Nephron progenitor cell (in vitro differentiated cells): ENCODE measurements at regions not wholly inside any gene's neighbourhood (a gene's known extent, or its start where the extent isn't known, plus 50 kb on each side); places are given as distances from the start of the nearest gene placed in this dataset.

Experiments
- DNase-seq: peaks from one replicate; pipeline ENCODE4 v3.0.0; 2021
- H3K27ac Mint-ChIP-seq: 2 replicates; pipeline ENCODE4 v1.8.0; 2021; ENCODE audit warnings: mild to moderate bottlenecking, moderate library complexity, mixed read lengths
- H3K27me3 Mint-ChIP-seq: 2 replicates; pipeline ENCODE4 v1.8.0; 2021; ENCODE audit warnings: mild to moderate bottlenecking, low read depth, mixed read lengths; ENCODE audit not compliant: poor library complexity
- H3K36me3 Mint-ChIP-seq: 2 replicates; pipeline ENCODE4 v1.8.0; 2021; ENCODE audit warnings: low read depth, mixed read lengths
- H3K4me1 Mint-ChIP-seq: 2 replicates; pipeline ENCODE4 v1.8.0; 2021; ENCODE audit warnings: mixed read lengths
- H3K4me3 Mint-ChIP-seq: 2 replicates; pipeline ENCODE4 v1.8.0; 2021; ENCODE audit warnings: mild to moderate bottlenecking, moderate library complexity, mixed read lengths
- H3K9me3 Mint-ChIP-seq: 2 replicates; pipeline ENCODE4 v1.8.0; 2021; ENCODE audit warnings: mild to moderate bottlenecking, moderate library complexity, mixed read lengths
- TF ChIP-seq, protein P1 (sequence below): fragments of 200-600 bp; sonication (generic); IDR thresholded peaks from 2 replicates; pipeline ENCODE4 v1.5.0; 2021; ENCODE audit warnings: antibody characterized with exemption

DNA sequence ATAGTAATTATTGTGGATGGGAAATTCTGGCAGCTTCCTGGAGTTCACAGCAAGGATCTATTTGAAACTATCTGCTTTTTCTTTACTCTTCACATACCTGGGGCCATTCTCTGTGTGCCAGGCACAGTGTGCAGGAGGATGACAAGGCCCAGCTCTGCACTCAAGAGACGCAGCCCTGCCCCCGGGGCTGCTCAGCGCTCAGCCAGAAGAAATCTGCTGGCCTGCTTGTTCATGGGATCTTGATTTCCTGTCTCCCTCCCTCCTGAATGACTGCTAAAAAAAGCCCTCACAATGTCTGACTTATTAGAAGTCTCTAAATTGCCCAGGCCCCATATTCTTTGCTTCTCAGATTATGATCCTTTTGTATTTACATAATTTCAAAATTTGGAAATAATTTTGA, 210.9 kb downstream of the DCDC2C start:
- Mint-ChIP-seq H3K27ac (no peak overlapping the region), H3K9me3 (peaks cover 22% of the 10 kb centered on the region)

DNA sequence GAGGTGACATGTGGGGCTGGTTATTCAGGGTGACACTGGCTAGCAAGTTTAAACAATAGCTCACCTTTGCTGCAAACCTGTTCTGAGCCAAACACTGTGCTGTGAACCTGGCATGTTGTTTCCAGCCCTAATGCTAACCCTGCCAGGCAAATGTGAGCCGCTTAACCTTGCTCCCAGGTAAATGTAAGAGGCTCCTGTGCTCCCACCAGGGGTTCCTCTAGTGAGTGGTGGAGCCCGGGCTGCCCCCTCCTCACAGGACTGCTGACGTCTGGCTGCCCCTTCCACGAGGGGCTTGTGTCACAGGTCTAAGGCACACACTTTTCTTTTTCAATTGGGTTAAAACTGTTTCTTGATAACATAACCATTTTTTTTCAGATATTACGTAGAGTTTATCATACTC, 223.7 kb downstream of the DCDC2C start:
- Mint-ChIP-seq H3K36me3 (no peaks in the 10 kb centered on the region), H3K27ac (no peak overlapping the region), H3K4me1 (no peaks in the 10 kb centered on the region), H3K4me3 (no peak overlapping the region), H3K9me3 (peaks cover 11% of the 10 kb centered on the region), H3K27me3 (peaks cover 8% of the 10 kb centered on the region)
- TF ChIP-seq, protein P1, sequence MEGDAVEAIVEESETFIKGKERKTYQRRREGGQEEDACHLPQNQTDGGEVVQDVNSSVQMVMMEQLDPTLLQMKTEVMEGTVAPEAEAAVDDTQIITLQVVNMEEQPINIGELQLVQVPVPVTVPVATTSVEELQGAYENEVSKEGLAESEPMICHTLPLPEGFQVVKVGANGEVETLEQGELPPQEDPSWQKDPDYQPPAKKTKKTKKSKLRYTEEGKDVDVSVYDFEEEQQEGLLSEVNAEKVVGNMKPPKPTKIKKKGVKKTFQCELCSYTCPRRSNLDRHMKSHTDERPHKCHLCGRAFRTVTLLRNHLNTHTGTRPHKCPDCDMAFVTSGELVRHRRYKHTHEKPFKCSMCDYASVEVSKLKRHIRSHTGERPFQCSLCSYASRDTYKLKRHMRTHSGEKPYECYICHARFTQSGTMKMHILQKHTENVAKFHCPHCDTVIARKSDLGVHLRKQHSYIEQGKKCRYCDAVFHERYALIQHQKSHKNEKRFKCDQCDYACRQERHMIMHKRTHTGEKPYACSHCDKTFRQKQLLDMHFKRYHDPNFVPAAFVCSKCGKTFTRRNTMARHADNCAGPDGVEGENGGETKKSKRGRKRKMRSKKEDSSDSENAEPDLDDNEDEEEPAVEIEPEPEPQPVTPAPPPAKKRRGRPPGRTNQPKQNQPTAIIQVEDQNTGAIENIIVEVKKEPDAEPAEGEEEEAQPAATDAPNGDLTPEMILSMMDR, result no peak
- no peak for DNase-seq

More for the DNA sequence above, 210.9 kb downstream of the DCDC2C start:
- peaks cover 2% of the 10 kb centered on the region for H3K36me3 Mint-ChIP-seq
- TF ChIP-seq, protein P1, result no peak
- H3K27me3 Mint-ChIP-seq, result peaks cover 7% of the 10 kb centered on the region
- no peak for DNase-seq
- H3K4me3 Mint-ChIP-seq, result no peak overlapping the region
- peaks cover 20% of the 10 kb centered on the region for H3K4me1 Mint-ChIP-seq

DNA sequence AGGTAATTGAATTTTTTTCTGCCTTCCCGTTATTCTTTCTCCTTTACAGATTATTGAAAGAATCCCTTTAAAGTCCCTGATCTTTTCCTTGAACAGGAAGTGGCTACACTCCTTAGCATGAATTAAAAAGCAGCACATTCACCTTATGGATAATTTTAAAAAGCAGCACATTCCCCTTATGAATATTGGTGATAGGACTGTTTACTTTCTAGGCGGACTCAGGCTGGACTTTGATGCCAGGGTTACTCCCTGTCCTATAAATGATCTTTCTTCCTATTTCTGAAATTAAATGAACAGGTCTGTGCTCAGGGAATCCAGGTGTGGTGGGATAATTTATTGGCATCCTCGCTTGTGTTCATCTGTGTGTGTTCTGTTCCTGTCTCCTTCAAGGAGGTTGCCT, 226.0 kb downstream of the DCDC2C start:
- no peak overlapping the region for H3K27ac Mint-ChIP-seq
- no peak for DNase-seq
- no peaks in the 10 kb centered on the region for H3K4me1 Mint-ChIP-seq
- no peaks in the 10 kb centered on the region for H3K36me3 Mint-ChIP-seq
- H3K9me3 Mint-ChIP-seq, result peaks cover 28% of the 10 kb centered on the region
- H3K4me3 Mint-ChIP-seq, result no peak overlapping the region
- H3K27me3 Mint-ChIP-seq, result peaks cover 7% of the 10 kb centered on the region
- TF ChIP-seq, protein P1, result no peak

DNA sequence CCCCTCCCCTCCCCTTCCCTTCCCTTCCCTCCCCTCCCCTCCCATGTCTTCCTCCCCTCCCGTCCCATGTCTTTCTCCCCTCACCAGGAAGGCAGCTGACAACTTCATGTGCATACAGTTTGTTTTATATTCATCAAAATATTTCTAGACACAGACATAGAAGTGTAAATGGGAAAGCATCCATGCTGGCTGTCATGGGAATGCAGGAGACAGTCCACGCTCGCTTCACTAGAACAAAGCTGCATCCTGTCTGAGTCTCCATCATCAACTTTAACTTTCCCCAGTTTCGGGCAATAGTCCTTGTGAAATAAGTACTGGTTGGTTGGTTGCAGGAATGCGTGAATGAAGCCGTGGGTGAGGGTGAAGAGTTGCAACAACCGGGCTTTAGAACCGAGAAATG, 226.9 kb downstream of the DCDC2C start:
- TF ChIP-seq, protein P1, result no peak
- H3K36me3 Mint-ChIP-seq, result no peaks in the 10 kb centered on the region

DNA sequence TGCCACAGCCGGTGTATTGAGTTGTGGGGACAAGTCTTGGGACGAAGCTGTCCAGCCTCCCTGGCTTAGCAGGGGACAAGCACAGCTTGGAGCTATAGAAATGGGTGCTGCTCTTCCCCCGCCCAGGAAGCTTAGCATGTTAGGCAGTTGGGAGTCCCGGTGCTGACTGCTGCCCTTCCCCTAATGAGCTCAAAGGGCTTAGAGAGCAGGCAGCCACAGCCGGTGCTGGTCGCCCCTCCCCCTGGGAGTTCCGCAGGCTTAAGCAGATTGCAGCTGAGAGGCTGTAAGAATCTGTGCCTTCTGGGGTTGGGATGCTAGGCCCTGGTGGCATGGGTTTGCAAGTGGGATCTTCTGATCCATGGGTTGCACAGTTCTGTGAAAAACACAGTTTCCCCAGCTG, 237.3 kb downstream of the DCDC2C start:
- Mint-ChIP-seq H3K27me3 (no peaks in the 10 kb centered on the region), H3K9me3 (peaks cover 18% of the 10 kb centered on the region), H3K27ac (no peak overlapping the region), H3K4me3 (no peak overlapping the region), H3K36me3 (no peaks in the 10 kb centered on the region), H3K4me1 (no peaks in the 10 kb centered on the region)
- TF ChIP-seq, protein P1, result no peak
- no peak for DNase-seq

More for the DNA sequence above, 226.9 kb downstream of the DCDC2C start:
- Mint-ChIP-seq H3K4me3 (no peak overlapping the region), H3K27me3 (peaks cover 6% of the 10 kb centered on the region), H3K9me3 (peaks cover 25% of the 10 kb centered on the region), H3K27ac (no peak overlapping the region), H3K4me1 (no peaks in the 10 kb centered on the region)
- no peak for DNase-seq

DNA sequence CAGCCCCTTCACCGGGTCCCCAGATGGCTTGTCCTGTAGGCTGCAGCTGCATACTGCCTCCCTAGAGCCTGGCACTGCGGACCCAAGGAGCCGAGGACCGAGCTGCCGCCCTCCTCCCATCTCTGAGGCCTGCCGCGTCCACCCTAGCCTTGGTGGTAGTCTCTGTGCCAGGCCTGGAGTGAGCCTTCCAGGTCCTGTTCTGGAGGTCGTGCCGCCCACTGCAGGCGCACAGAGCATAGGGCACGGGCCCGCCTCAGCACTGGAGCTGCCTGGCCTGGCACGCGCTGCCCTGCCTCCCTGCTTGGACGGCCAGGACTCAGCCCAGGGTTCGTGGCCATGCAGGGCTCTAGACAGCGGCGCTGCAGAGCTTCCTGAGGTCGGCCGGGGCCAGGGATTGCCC, 239.5 kb downstream of the DCDC2C start:
- TF ChIP-seq, protein P1, result no peak
- no peaks in the 10 kb centered on the region for H3K27me3 Mint-ChIP-seq
- peaks cover 5% of the 10 kb centered on the region for H3K9me3 Mint-ChIP-seq
- no peak overlapping the region for H3K27ac Mint-ChIP-seq
- H3K4me1 Mint-ChIP-seq, result no peaks in the 10 kb centered on the region
- no peak for DNase-seq
- H3K4me3 Mint-ChIP-seq, result no peak overlapping the region
- H3K36me3 Mint-ChIP-seq, result no peaks in the 10 kb centered on the region
